Endothelial cell (in vitro differentiated cells): ENCODE measurements at regions not wholly inside any gene's neighbourhood (a gene's known extent, or its start where the extent isn't known, plus 50 kb on each side); places are given as distances from the start of the nearest gene placed in this dataset.

ENCODE experiments used
- DNase-seq: peaks from one replicate; pipeline ENCODE4 v3.0.0; 2021; ENCODE audit warnings: low spot score
- H3K27ac Mint-ChIP-seq: one replicate; pipeline ENCODE4 v1.8.0; 2021; ENCODE audit warnings: mixed read lengths, inconsistent platforms; ENCODE audit not compliant: unreplicated experiment
- H3K27me3 Mint-ChIP-seq: one replicate; pipeline ENCODE4 v1.8.0; 2021; ENCODE audit warnings: mild to moderate bottlenecking, moderate library complexity, mixed read lengths, inconsistent platforms; ENCODE audit not compliant: unreplicated experiment
- H3K36me3 Mint-ChIP-seq: one replicate; pipeline ENCODE4 v1.8.0; 2021; ENCODE audit warnings: mild to moderate bottlenecking, low read depth, mixed read lengths, inconsistent platforms; ENCODE audit not compliant: unreplicated experiment
- H3K4me1 Mint-ChIP-seq: one replicate; pipeline ENCODE4 v1.8.0; 2021; ENCODE audit warnings: mild to moderate bottlenecking, mixed read lengths, inconsistent platforms; ENCODE audit not compliant: unreplicated experiment
- H3K4me3 Mint-ChIP-seq: one replicate; pipeline ENCODE4 v1.8.0; 2021; ENCODE audit warnings: mild to moderate bottlenecking, mixed read lengths, inconsistent platforms; ENCODE audit not compliant: unreplicated experiment
- H3K9me3 Mint-ChIP-seq: one replicate; pipeline ENCODE4 v1.8.0; 2021; ENCODE audit warnings: mixed read lengths, inconsistent platforms; ENCODE audit not compliant: unreplicated experiment
- TF ChIP-seq, protein P1 (sequence below): fragments of 200-600 bp; sonication (generic); IDR thresholded peaks from one replicate; pipeline ENCODE4 v1.5.0; 2021; ENCODE audit warnings: antibody characterized with exemption; ENCODE audit not compliant: unreplicated experiment

DNA sequence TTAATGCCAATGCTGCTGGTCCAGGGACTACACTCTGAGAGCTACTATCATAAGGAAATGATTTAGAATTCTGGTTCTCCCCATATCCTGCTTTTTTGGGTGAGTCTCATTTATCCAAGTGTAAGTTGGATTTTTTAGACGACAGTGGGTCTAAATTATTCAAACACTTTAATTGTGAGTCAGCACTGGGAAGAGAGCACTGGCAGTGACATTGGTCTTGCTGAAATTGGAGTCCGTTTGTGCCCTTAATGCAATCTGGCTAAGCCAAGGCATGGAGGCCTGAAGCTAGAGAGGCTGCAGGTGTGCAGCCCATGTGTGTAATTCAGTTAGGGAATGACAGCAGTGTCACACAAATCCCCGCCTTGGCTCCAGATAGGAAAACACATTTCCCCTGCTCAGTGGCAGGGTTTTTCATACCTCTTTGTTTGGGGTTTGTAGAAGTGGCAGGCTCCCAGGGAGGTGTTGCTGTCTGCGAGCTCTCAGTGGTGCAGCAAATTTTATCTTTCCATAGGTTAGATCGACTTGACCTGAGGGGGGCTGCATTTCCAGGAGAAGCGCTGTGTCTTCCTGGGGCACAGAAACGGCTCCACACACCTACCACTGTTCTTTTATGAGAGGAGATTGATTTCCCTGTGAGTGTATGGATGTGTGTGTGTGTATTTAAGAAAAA is 197.7 kb downstream of the CD47 start:
- Mint-ChIP-seq H3K9me3 (peaks cover 4% of the 10 kb centered on the region), H3K36me3 (peaks cover 12% of the 10 kb centered on the region), H3K27me3 (peaks cover 3% of the 10 kb centered on the region), H3K4me3 (no peak overlapping the region), H3K27ac (no peak overlapping the region), H3K4me1 (peaks cover 20% of the 10 kb centered on the region)
- DNase-seq: no peak
- TF ChIP-seq, protein P1, sequence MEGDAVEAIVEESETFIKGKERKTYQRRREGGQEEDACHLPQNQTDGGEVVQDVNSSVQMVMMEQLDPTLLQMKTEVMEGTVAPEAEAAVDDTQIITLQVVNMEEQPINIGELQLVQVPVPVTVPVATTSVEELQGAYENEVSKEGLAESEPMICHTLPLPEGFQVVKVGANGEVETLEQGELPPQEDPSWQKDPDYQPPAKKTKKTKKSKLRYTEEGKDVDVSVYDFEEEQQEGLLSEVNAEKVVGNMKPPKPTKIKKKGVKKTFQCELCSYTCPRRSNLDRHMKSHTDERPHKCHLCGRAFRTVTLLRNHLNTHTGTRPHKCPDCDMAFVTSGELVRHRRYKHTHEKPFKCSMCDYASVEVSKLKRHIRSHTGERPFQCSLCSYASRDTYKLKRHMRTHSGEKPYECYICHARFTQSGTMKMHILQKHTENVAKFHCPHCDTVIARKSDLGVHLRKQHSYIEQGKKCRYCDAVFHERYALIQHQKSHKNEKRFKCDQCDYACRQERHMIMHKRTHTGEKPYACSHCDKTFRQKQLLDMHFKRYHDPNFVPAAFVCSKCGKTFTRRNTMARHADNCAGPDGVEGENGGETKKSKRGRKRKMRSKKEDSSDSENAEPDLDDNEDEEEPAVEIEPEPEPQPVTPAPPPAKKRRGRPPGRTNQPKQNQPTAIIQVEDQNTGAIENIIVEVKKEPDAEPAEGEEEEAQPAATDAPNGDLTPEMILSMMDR: no peak

DNA sequence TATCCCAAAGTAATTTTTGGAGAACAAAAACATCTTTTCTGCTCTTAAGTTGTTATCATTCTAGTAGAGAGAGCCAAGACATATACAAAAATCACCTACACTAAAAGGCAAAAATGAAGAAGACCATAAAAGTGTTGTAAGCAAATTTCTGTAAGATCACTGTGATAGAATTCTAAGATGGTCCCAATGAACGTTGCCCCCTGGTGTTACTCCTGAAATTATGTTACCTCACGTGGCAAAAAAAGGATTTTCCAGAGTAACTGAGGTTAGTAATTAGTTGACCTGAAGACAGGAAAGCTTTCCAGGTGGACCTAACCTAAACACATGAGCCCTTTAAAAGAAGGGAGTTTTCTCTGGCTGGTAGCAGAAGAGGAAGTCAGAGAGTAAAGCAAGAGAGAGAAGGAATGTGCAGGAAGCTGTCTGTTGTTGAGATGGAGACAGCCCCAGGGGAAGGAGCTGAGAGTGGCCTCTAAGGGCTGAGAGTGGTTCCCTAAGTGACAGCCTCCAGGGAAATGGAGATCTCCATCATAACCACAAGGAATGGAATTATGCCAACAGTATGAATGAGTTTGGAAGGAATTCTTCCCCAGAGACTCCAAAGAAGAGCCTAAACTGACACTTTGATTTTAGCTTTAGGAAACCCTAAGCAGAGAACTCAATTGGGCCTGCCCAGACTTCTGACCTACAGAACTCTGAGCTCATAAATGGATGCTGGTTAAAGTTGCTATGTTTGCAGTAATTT is 205.9 kb downstream of the CD47 start:
- H3K27me3 Mint-ChIP-seq: peaks cover 1% of the 10 kb centered on the region
- DNase-seq: no peak
- peaks cover 9% of the 10 kb centered on the region for H3K36me3 Mint-ChIP-seq
- peak overlapping the region; percentile 81 for H3K27ac Mint-ChIP-seq
- H3K4me1 Mint-ChIP-seq: peaks cover 23% of the 10 kb centered on the region
- peak overlapping the region; percentile 70 for H3K4me3 Mint-ChIP-seq
- TF ChIP-seq, protein P1: no peak
- H3K9me3 Mint-ChIP-seq: peaks cover 4% of the 10 kb centered on the region

DNA sequence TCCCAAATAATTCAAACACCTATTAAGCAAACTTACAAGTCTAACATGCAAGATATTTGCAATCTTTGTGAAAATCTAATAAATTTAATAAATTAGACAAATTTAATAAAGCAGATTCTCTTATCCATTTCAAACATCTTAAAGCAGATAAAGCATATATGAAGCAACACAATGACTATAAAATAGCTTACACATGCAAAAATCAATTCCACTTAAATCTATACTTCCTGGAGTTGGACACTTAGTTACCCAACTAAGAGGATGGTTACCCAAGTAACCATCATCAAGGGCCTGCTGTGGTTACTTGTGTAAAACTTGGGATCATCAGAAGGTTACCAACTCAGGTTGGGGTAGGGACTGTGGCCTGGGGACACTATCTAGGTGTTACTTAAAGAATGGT is 206.8 kb downstream of the CD47 start:
- peaks cover 2% of the 10 kb centered on the region for H3K9me3 Mint-ChIP-seq
- peak overlapping the region; percentile 70 for H3K4me3 Mint-ChIP-seq
- TF ChIP-seq, protein P1: no peak
- H3K4me1 Mint-ChIP-seq: peaks cover 23% of the 10 kb centered on the region
- H3K27me3 Mint-ChIP-seq: no peaks in the 10 kb centered on the region
- DNase-seq: no peak
- no peak overlapping the region for H3K27ac Mint-ChIP-seq
- H3K36me3 Mint-ChIP-seq: peaks cover under 1% of the 10 kb centered on the region

DNA sequence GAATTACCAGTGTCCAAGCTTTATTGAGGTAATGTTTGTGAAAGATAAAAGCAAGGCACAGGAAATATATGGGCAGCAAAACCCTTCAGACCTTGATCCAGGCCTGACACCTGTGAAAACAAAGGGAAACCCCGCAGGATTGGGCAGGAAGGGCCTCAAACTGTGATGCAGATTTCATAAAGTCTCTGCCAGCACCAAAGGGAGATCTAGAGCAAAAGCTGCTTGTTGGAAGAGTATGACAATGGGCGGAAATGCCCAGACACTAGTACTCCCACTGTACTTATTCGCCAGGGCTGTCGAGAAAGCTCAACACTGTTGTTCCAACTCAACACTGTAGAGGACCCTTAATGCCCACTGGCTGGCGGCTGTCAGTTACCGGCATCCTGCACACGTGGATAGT is 207.9 kb downstream of the CD47 start:
- peaks cover 23% of the 10 kb centered on the region for H3K4me1 Mint-ChIP-seq
- H3K4me3 Mint-ChIP-seq: peak overlapping the region; percentile 81
- H3K9me3 Mint-ChIP-seq: no peaks in the 10 kb centered on the region
- TF ChIP-seq, protein P1: no peak
- no peaks in the 10 kb centered on the region for H3K27me3 Mint-ChIP-seq
- peak; percentile 41 for DNase-seq
- H3K27ac Mint-ChIP-seq: peak overlapping the region; percentile 92
- no peaks in the 10 kb centered on the region for H3K36me3 Mint-ChIP-seq

DNA sequence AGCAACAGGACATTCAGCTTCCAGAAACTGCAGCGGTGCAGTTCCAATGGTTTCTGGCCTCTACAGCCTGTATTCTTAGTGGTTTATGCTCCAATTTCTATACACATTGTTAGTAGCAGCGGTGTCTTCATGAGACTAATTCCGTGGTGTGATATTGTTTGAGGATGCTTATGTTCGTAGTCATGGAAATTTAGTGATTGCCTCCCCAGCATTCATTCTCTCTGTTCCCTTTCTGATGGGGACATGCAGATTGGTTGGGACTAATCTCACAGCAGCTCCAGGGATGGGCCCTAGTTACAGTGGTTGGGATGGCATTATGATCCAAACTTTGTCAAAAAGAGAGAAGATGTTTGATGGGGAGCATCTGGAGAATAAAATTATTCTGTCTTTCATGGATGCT is 208.6 kb downstream of the CD47 start:
- Mint-ChIP-seq H3K36me3 (no peaks in the 10 kb centered on the region), H3K9me3 (no peaks in the 10 kb centered on the region), H3K4me3 (no peak overlapping the region), H3K27ac (peak overlapping the region; percentile 92), H3K27me3 (no peaks in the 10 kb centered on the region), H3K4me1 (peaks cover 23% of the 10 kb centered on the region)
- DNase-seq: no peak
- TF ChIP-seq, protein P1: no peak
